Caco-2 (cell line): ENCODE measurements at regions not wholly inside any gene's neighbourhood (a gene's known extent, or its start where the extent isn't known, plus 50 kb on each side); places are given as distances from the start of the nearest gene placed in this dataset.
"Not testable (repeated sequence)": the region's sequence is repeated elsewhere in the genome, so short reads cannot be mapped to it uniquely, and the experiment has no call there.

Source experiments
- BruUV-seq: library from RNA; stranded (reverse); fragments of 400-500 nt; replicated peaks from 2 replicates; lab custom pipeline; 2021; lab: Mats Ljungman, UMichigan
- CTCF ChIA-PET: fragments of 300-600 bp; sonication (Branson Sonifier 250); formaldehyde crosslinking; loops from one replicate; lab custom pipeline; 2022; ENCODE audit warnings: antibody characterized with exemption; lab: Charles Lee
- POLR2A ChIA-PET: fragments of 300-600 bp; sonication (Branson Sonifier 250); formaldehyde crosslinking; loops from one replicate; lab custom pipeline; 2022; ENCODE audit warnings: antibody characterized with exemption; lab: Charles Lee
- DNase-seq, 2 experiments: peaks; one replicate each; pipeline versions ENCODE4 v3.0.0 to v3.0.0-alpha.2; 2020 to 2022
- H3K27me3 ChIP-seq: replicated peaks from 2 replicates; pipeline ENCODE4 v1.6.0; 2011; ENCODE audit warnings: low read length; ENCODE audit not compliant: control insufficient read depth, insufficient read depth
- H3K36me3 ChIP-seq: 2 replicates; pipeline ENCODE4 v1.5.1; 2011; ENCODE audit warnings: low read length; ENCODE audit not compliant: control insufficient read depth, insufficient read depth
- H3K4me1 ChIP-seq: fragments of 250-450 bp; sonication (Bioruptor Pico); 2 replicates; pipeline ENCODE4 v1.5.1; 2020; ENCODE audit warnings: mild to moderate bottlenecking
- H3K4me3 ChIP-seq: 2 replicates; pipeline ENCODE4 v1.5.1; 2011; ENCODE audit warnings: low read depth, mild to moderate bottlenecking, control low read depth, low read length
- H3K9me3 ChIP-seq: fragments of 250-450 bp; sonication (Bioruptor Pico); 2 replicates; pipeline ENCODE4 v1.5.1; 2020; ENCODE audit warnings: mild to moderate bottlenecking, moderate library complexity
- H3K27ac Mint-ChIP-seq: one replicate; pipeline ENCODE4 v1.8.0; 2022; ENCODE audit warnings: mixed read lengths; ENCODE audit not compliant: unreplicated experiment
- H3K27me3 Mint-ChIP-seq: one replicate; pipeline ENCODE4 v1.8.0; 2022; ENCODE audit warnings: mixed read lengths; ENCODE audit not compliant: insufficient read depth, unreplicated experiment
- H3K36me3 Mint-ChIP-seq: one replicate; pipeline ENCODE4 v1.8.0; 2022; ENCODE audit warnings: mild to moderate bottlenecking, mixed read lengths; ENCODE audit not compliant: insufficient read depth, unreplicated experiment
- H3K4me1 Mint-ChIP-seq: one replicate; pipeline ENCODE4 v1.8.0; 2022; ENCODE audit warnings: low read depth, mixed read lengths; ENCODE audit not compliant: unreplicated experiment
- H3K4me3 Mint-ChIP-seq: one replicate; pipeline ENCODE4 v1.8.0; 2022; ENCODE audit warnings: mild to moderate bottlenecking, moderate library complexity, mixed read lengths; ENCODE audit not compliant: unreplicated experiment
- H3K9me3 Mint-ChIP-seq: one replicate; pipeline ENCODE4 v1.8.0; 2022; ENCODE audit warnings: mixed read lengths; ENCODE audit not compliant: unreplicated experiment
- CTCF ChIP-seq, 2 experiments: fragments of 200-600 bp in 1 of 2; IDR thresholded peaks; 1 replicate in 1 of 2; 2 replicates in 1 of 2; pipeline versions ENCODE4 v1.5.1 to v1.8.0; 2011 to 2022; ENCODE audit warnings: antibody characterized with exemption in 1 of 2, control low read depth in 1 of 2, inconsistent platforms in 1 of 2, low read depth in 1 of 2, low read length in 1 of 2, mild to moderate bottlenecking in 1 of 2, moderate library complexity in 1 of 2; ENCODE audit not compliant: insufficient read depth in 1 of 2, severe bottlenecking in 1 of 2, unreplicated experiment in 1 of 2
- intact Hi-C: fragments of 100-400 bp; cut with micrococcal nuclease; formaldehyde crosslinking; loops from one replicate; pipeline ENCODE4 v1.10.0; 2022; ENCODE audit not compliant: unreplicated experiment

DNA sequence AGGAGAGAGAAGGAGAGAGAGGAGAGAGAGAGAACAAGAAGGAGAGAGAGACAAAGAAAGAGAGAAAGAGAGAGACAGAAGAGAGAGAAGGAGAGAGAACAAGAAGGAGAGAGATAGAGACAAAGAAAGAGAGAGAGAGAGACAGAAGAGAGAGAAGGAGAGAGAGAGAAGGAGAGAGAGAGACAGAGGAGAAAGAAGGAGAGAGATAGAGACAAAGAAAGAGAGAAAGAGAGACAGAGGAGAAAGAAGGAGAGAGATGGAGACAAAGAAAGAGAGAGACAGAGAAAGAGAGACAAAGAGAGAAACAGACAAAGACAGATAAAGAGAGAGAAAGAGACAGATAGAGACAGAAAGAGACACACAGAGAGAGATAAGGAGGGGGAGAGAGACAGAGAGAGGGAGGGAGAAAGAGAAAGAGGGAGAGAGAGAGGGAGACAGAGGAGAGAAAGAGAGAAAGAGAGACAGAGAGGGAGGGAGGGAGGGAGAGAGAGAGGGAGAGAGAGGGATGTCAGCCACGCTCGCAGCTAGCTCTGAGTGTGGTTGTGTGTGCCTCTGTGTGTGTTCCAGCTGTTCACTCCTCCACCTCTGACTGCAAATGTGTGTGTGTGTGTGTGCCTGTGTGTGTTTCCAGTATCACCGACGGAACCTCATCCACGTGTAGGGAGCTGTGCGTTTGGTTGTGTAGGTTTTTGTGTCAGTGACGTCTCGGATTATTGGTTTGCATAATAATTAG lies 105.8 kb downstream of the CRLF2 start:
- Mint-ChIP-seq H3K4me1 (no peaks in the 10 kb centered on the region), H3K36me3 (no peaks in the 10 kb centered on the region), H3K9me3 (peaks cover 10% of the 10 kb centered on the region), H3K27ac (no peak overlapping the region), H3K4me3 (no peak overlapping the region), H3K27me3 (peaks cover 10% of the 10 kb centered on the region)
- no peak for DNase-seq
- no TSS peak for BruUV-seq
- Histone ChIP-seq H3K4me1 (no peaks in the 10 kb centered on the region), H3K27me3 (no peaks in the 10 kb centered on the region), H3K36me3 (no peaks in the 10 kb centered on the region), H3K9me3 (no peaks in the 10 kb centered on the region; the same call in 1 of the 2 replicates), H3K4me3 (no peak overlapping the region)
- no peak for TF ChIP-seq CTCF (IDR thresholded peaks at IDR 0.05; ENCODE audit: insufficient read depth in 1 of 2, low read depth in 1 of 2, low read length in 1 of 2, severe bottlenecking in 1 of 2, unreplicated experiment in 1 of 2)
- POLR2A ChIA-PET: no interaction called here
- CTCF ChIA-PET: no interaction called here
- intact Hi-C loops: no loop called here

DNA sequence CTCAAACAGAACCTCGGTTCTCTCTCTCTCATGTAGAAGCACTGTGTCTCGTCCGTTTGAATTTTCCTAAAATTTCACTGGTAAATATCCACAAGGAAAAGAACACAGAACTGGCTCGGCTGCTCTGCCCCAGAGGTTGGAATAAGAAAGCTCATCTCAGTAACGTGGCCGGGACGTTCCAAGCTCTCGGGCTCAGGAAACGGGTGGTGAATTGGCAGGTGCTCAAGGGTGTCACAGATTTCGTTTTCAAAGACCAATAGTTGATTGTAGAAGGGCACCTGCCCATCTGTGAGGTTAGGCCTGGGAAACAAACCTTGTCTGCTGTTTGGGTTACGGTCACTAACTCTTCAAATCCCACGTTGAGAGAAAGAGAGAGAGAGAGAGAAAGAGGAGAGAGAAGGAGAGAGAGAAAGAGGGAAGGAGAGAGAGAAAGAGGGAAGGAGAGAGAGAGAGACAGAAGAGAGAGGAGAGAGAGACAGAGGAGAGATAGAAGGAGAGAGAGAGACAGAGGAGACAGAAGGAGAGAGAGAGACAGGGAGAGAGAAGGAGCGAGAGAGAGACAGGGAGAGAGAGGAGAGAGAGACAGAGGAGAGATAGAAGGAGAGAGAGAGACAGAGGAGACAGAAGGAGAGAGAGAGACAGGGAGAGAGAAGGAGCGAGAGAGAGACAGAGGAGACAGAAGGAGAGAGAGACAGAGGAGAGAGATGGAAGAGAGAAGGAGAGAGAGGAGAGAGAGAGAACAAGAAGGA lies 106.6 kb downstream of the CRLF2 start:
- no peaks in the 10 kb centered on the region for H3K4me1 Mint-ChIP-seq
- H3K36me3 Mint-ChIP-seq: no peaks in the 10 kb centered on the region
- Histone ChIP-seq H3K36me3 (no peaks in the 10 kb centered on the region), H3K4me3 (no peak overlapping the region), H3K4me1 (no peaks in the 10 kb centered on the region), H3K27me3 (no peaks in the 10 kb centered on the region), H3K9me3 (no peaks in the 10 kb centered on the region; the same call in 1 of the 2 replicates)
- no TSS peak for BruUV-seq
- H3K9me3 Mint-ChIP-seq: peaks cover 10% of the 10 kb centered on the region
- H3K4me3 Mint-ChIP-seq: no peak overlapping the region
- DNase-seq: no peak
- no peak overlapping the region for H3K27ac Mint-ChIP-seq
- TF ChIP-seq CTCF (IDR thresholded peaks at IDR 0.05; ENCODE audit: insufficient read depth in 1 of 2, low read depth in 1 of 2, low read length in 1 of 2, severe bottlenecking in 1 of 2, unreplicated experiment in 1 of 2): no peak
- CTCF ChIA-PET: no interaction called here
- peaks cover 10% of the 10 kb centered on the region for H3K27me3 Mint-ChIP-seq
- intact Hi-C loops: no loop called here
- POLR2A ChIA-PET: no interaction called here

DNA sequence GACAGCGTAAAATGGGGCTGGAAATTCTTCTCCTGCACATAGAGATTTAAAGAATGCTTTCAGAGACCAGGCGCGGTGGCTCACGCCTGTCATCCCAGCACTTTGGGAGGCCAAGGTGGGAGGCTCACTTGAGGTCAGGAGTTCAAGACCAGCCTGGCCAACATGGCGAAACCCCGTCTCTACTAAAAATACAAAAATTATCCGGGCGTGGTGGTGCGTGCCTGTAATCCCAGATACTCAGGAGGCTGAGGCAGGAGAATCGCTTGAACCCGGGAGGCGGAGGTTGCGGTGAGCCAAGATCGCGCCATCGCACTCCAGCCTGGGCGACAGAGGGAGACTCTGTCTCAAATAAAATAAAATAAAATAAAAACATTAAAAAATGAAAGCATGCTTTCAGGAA lies 107.4 kb downstream of the CRLF2 start:
- POLR2A ChIA-PET: not testable (repeated sequence)

More for the DNA sequence above, 107.4 kb downstream of the CRLF2 start:
- H3K9me3 ChIP-seq, H3K36me3 Mint-ChIP-seq, intact Hi-C loops, BruUV-seq, DNase-seq, H3K27me3 ChIP-seq, H3K4me1 Mint-ChIP-seq, CTCF ChIA-PET, H3K4me3 ChIP-seq, H3K27ac Mint-ChIP-seq, H3K4me1 ChIP-seq, H3K36me3 ChIP-seq, H3K4me3 Mint-ChIP-seq: not testable (repeated sequence)
- H3K27me3 Mint-ChIP-seq: peaks cover 10% of the 10 kb centered on the region
- H3K9me3 Mint-ChIP-seq: peaks cover 10% of the 10 kb centered on the region
